EH (cell line): ENCODE measurements at regions not wholly inside any gene's neighbourhood (a gene's known extent, or its start where the extent isn't known, plus 50 kb on each side); places are given as distances from the start of the nearest gene placed in this dataset.

ENCODE experiments used
- DNase-seq: peaks from one replicate; pipeline ENCODE4 v3.0.0-alpha.2; 2015; ENCODE audit warnings: low read depth

DNA sequence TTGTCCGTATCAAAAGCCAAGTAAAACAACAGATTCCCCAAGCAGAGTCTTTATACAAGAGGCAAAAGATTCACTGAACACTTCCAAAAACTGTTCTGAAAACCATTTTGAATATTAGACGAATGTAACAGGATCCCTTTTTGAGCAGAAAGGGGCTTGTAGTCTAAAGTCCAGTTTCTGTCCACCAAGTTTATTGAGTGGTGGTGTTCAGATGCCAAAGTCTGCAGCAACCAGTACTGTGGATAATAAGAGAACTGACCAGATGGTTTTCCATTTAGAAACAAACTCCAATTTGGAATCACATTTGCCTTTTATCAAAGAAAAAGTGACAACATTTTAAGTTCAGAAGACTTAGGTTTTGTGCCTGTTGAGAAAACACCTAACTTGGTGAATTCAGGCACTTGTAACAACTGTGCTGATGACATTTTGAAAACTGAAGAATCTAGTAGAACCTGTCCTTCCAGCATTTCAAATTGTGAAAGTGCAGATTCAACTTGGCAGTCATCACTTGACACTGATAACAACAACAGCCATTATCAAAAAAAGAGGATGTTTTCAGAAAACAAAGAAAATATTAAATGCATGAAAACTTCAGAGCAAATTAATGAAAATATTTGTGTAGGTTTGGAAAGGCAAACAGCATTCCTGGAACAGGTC is 217.1 kb downstream of the CSNK2A3 start:
- DNase-seq, result no peak

DNA sequence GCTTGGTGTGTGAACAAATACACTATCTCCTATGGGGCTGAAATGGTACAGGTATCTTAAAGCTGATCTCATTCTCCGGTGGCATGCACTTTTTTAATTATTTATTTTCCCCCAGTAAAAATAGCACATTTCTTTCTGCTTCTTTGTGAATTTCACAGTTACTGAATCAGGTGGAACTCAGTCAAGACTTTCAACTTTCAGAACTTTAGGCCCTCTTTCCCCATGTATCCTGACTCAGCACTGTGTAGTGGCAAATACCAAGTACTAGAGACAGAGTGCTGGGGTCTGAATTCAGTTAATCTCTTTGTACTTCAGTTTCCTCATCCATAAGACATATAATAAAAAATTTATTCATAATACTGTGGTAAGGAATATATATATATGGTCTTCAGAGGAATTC is 223.9 kb downstream of the CSNK2A3 start:
- DNase-seq, result no peak

DNA sequence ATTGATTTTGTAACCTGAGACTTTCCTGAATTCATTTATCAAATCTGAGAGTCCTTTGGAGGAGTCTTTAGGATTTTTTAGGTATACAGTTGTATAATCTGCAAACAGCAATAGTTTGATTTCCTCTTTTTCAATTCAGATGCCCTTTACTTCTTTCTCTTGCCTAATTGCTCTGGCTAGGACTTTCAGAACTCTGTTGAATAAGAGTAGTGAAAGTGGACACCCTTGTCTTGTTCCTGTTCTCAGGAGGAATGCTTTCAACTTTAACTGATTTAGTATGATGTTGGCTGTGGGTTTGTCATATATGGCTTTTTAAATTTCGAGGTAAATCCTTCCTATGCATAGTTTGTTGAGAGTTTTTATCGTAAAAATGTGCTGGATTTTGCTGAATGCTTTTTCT is 227.4 kb downstream of the CSNK2A3 start:
- DNase-seq, result no peak

DNA sequence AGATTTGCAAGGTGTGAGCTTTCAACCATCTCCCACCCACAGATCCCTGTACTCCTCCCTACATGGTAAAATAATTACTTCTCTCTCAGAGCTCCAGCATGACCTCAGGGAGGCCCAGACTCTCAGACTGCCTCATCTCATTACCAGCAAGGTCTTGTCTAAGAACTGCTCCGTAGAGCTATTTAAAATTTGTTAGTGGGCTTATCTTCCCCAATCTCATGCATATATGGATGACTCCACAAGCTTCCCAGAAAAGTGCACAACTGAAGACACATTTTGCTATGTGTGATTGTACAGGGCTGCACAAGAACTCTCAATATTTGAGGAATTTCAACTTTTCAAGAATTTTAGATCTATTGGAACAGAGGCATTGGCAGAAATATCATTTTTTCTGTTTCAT is 230.3 kb downstream of the CSNK2A3 start:
- no peak for DNase-seq

DNA sequence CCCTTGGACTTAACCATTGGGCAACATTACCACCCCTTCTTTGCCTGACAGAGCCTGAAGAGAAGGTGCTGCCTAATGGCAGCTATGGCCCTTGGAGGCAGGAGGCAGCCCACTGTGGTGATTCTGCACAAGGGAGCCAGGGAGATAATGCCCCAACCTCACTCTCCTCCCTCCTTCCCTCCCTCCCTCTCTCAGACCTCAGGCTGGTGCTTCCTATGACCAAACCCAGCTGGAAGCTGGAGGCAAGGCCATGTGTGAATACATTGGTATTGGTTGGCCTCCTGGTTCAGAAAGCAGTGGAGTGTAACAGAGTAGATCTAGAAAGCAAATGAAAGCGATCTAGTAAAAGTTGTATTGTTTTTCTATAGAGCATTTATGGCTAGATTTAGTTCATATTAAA is 233.1 kb downstream of the CSNK2A3 start:
- no peak for DNase-seq

DNA sequence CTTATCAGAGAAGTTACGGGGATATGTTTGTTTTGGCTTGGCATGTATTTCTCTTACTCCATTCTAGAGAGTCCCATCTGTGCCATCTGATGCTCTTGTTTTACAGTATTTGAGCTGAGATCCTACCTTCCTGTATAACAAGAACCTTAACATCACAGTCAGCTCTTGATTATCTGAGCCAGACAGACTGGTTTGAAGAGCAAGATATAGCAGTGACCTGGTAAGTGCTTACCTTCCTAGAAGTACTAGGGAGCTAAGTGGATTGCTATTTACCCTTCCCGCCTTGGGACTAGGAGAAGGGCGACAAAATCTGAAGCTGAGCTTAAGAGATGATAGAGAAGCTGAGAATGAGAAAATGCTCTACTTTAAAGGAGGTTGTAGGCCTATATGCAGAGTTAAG is 235.3 kb downstream of the CSNK2A3 start:
- no peak for DNase-seq

DNA sequence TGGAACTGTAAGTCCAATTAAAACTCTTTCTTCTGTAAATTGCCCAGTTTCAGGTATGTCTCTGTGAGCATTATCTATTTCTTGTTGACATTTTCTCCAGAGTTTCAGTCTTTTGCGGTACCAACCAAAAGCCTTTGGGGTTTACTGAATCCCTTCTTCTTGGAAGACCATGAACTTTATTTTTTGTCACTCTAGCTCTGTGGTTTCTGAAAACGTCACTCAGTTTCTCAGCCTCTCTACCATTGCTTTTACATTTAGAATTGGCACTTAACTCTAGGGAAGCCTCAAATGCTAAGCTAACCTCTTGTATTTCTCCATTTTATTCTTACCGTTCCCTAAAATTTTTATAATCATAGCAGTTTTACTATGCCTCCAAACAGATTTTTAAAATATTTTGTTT is 237.6 kb downstream of the CSNK2A3 start:
- no peak for DNase-seq

DNA sequence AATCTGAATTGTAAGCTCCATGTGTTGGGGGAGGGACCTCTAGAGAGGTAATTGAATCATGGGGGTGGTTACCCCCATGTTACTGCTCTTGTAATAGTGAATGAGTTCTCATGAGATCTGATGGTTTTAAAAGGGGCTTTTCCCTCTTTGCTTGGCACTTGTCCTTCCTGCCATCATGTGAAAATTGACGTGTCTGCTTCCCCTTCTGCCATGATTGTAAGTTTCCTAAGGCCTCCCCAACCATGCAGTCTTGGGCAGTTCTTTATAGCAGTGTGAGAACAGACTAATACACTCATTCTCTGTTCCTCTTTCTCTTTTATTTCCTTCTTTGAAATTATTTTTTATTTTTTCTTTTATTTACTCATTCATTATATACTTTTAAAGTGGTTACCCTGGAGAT is 239.4 kb downstream of the CSNK2A3 start:
- no peak for DNase-seq

DNA sequence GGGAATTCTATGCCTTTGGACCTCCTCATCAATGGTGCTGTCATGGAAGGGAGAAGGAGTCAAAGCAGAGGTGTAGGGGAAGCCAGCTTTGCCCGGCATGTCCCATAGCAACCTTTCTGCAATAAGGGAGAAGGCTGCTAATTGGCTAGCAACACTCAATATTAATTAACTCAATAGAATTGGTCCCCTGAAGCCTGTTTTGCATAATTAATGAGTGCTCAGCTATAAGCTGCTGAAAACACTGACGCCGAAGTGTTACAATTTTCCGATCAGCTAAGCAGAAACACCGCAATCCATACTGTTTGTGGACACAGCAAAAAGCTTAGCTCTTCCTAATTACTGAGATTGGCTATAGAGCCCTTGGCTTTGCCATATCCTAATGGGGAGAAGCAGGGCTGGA is 245.0 kb downstream of the CSNK2A3 start:
- DNase-seq, result no peak

DNA sequence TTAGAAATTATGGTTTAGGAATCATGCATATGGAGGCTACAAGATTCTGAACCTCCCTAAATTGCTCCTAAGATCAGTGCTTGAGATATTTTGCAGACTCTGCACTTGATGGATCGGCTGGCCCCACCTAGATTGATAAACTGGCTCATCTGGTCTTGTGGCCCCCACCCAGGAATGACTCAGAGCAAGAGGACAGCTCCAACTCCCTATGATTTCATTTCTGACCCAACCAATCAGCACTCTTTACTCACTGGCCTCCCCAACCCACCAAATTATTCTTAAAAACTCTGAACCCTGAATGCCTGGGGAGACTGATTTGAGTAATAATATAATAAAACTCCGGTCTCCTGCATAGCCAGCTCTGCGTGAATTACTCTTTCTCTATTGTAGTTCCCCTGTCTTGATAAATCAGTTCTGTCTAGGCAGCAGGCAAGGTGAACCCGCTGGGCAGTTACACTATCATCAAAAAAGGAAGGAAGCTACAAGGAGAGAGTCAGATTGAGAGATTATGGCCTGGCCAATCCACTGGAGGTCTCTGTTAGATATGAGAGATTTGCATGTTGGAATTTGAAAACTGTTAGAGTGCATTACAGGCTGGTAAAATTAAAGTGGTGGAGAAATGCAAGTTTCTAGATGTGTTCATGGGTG is 245.8 kb downstream of the CSNK2A3 start:
- DNase-seq, result no peak

DNA sequence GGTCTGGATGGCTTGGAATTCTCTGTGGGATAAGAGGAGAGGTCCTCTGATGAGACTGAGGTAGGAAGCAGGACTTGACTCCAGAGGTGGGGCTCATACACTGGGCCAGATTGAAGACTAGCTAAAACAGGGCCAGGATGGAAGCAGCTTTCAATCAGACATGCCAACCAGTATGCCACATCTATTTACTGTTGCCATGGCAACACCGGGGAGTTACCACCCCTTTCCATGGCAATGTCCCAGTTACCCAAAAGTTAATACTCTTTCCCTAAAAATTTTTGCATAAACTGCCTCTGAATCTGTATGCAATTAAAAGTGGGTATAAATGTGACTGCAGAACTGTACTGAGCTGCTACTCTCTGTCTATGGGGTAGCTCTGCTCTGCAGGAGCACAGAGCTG is 247.5 kb upstream of the ZBED5 start:
- no peak for DNase-seq

DNA sequence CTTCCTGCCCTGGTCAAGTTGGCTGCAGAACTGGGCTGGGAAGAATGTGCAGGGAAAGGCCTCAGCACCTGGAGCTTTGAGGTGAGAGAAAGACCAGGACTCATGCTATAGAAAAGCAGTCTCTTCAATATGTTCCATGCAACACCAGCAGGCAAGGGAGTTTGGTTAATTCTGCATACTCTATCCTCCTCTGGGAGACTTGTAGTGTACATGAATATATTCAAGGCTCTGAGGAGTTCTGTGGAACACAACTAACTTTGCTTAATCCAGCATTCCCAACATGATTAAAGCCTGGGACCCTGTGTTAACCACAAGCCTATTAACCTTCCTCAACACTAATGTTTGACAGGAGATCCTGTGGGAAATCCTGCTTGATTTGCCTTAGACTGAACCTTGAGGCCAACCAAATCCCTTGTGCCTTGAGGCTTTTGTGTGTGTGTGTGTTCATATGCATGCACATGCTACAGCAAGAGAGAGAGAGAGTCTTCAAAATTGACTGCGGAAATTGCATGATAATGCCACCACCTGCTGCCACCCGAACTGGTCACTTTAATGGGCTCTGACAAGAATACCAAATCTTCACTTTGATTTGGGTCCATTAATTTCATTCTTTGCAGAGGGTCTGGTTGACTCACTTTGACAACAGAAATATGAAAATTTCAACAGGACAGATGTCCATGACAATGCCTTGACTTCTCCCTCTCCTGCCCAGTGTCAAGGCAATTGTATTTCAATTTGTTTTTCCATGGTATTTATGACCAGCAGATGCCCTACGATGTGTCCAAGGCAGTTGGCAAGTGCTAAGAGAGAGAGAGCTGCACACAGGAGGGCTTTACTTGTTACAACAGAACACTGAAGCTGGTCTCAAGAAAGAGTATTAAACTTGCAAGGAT is 238.2 kb upstream of the ZBED5 start:
- no peak for DNase-seq

DNA sequence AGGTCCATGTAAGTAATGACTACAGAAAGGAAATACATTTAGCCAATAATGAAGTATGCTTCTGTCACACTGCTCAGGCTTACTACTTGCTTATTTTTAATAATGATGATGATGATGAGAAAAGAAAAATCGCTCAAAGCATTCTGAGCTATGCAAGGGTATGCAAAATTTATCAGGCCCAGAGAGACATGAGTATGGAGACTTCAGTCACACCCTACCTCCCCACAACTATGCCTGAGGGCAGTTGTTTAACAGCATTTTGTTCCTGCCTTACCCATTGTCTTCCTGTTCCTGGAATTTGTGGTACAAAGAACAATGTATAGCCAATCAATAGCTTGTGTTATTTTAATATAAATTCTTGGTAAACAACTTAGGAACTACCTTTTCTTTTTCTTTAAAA is 232.6 kb upstream of the ZBED5 start:
- DNase-seq, result no peak

DNA sequence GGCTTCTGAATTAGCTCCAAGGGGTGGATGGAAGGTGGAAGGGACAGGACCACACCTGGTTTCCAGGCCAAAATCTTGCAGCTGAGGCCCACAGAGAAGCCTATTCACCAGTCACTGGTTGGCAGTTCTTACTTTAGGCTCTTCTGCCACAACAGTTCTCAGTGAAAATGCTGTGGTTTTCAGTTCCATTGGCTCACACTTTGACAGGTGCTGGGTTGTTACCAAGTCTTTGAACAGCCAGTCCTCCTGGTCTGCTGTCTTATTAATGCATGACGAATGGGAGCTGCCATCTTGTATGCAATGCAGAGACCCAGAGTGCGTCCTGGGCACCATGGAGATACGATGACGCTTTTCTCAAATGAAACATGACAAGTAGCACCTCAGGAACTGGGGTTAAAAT is 232.0 kb upstream of the ZBED5 start:
- DNase-seq, result no peak

DNA sequence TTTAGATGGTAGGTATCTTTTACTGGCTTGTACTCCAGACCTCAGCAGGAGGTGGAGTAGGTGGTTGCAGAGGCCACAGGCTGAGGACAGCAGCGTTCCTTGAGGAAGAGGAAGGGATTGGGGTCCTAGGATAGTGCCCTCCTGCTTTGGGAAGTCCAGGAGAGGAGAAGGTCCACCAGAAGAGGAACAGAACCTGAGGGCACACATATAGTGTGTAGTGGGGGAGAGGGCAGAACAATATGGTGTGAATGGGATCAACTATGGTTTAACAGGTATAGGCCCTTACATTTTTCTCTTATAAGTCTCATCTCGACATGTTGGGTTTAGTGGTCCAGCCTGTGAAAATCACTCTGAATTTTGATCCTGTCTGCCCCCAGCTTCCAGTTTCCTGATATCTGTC is 229.1 kb upstream of the ZBED5 start:
- no peak for DNase-seq

DNA sequence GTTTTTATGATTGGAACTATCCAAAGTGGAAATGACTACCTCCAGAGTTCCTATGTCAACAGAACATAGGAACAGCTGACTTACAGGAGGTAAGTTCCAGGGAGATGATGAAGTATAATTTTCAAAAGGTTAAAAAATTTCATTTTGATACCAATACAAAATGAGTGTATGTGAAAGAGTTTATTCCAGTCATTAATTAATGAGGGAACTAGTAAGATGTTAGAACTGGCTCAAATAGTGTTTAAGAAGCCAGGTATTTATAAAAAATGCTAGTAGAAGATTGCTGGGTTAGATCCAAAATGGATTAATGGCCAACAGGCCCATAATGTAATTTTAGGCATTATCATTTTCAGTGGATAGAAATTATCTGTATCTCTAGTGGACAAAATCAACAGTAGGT is 227.7 kb upstream of the ZBED5 start:
- DNase-seq, result no peak

DNA sequence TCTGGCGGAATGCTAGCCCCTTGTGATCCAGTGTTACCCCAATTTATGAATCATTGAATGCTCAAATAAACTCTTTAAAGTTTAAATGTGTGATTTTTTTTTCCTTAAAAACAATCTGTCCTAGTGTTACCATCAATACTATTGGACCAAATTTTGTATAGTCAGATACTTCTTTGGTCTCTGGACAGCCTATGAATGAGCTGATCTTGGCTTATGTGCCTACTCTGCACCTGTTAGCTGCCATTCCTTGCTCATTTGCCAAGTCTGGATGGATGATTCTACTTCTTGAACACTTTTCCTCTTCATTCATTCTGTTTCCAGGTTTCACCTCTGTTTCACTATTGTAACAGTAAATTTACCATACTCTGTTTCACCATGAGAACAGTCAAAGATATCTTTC is 226.5 kb upstream of the ZBED5 start:
- DNase-seq, result no peak

DNA sequence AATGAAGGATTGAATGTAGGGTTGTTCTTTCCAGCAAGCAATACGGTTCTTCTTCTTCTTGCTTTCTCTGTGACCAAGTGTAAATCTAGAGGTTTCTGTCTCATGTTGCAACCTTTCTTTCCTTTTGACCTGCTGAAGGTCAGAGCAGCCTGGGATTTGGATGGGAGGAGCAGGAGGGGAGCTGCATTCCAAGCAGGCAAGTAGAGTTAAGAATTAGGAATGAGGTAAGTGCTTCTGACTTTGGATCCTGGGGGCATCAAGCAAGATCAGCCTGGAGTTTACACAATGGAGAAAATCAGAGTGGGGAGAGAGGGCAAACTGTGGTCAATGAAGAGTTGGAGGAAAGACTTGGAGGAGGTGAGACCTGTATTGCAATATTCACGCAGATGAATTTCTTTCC is 225.6 kb upstream of the ZBED5 start:
- no peak for DNase-seq

DNA sequence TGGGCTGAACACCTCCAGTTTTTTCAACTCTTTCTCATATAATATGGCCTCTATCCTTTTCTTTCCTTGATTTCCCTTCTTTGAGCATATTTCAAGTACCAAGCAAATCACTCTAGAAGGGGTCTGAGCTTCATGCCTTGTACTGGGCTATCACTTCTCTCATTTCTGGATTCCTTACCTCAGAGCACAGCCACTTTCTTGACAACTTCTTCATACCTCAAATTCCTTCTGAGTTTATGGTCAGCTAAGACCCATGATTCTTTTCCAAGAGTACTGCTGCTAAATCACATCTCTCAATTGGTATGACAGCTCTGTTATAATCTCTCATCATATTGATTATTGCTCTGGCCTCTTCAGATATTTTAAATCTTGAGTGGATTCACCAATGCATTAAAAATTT is 224.8 kb upstream of the ZBED5 start:
- peak; percentile 3 for DNase-seq

DNA sequence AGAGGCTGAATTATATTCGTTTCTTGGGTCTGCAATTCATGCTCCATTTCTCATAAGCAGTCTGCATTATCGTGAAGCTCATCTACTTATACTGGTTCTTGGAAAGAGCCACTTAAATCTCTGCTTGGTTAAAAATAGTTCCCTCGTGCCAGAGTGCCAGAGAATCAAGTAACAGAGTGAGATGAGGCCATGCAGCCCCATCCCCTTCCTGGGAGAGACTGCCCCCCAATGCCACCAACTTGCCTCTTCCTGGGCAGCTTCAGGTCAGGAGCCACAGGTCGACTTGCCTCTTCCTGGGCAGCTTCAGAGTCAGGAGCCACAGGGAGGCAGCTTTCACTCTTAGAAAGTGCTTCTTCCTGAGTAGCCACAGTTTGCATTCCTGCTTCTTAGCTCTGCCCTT is 223.9 kb upstream of the ZBED5 start:
- DNase-seq, result no peak

DNA sequence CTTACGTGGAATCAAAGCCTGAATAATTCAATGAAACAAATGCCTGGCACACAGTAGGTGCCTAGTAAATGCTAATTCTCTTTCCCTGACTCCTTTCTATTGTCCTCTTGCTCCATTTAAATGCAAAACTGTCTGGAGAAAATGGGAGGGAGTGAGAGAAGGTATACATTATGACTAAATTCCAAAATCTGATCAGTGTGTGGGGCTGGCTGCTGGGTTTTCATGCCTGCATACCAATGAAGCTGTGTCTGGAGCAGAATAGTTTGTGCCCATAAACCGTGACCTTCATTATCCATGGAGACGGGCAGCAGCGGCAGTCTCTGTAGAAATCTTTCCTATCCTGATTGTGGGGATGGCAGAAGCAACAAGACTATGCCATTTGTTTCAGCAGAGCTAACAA is 223.4 kb upstream of the ZBED5 start:
- DNase-seq, result no peak

DNA sequence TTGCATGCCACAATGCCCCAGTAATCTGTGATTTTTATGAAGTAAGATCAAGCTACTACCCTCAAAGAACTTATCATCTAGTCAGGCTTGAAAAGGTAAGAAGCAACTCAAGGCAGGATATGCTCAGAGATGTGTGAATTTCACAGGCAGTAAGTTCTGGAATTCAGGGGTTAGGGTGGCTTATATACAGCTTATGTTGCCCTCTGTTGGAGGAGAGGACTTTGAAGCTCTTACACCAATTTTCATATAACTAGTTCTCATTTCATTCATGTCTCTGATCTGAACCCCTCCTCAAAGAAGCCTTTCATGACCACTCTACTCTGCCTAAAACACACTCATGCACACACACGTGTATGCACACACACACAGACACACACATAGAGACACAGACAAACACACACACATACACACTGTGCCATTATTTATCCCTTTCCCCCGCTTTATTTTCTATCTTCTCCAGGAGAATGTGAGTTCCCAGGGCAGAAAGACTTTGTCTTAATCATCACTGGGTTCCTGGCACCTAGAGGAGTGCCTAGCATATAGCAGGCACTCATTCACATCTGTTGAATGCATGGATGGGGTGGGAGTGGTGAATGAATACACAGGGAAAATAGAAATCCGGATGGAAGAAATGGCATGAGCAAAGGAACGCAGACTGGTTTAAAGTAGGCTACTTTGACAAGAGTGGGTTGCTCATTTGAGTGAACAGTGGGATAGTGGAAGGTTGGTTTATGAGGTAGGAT is 220.7 kb upstream of the ZBED5 start:
- peak; percentile 17 for DNase-seq

DNA sequence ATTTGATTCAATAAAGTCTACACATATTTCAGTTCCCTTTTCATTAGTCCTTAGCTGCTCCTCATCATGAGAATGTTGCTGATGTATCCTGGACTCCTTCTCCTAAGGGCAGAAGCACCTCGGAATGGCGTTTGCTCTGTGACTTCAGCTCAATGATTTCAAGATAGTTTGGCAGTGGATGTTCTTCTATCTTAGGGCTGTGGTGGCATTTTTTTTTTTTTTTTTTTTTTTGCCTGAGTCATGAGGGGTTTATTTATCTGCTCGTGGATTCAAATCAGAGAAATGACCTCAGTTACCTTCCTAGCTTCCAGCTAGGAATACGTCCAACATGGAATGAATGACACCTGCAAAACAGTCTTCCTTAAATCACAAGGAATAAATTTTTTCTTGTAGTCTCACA is 220.0 kb upstream of the ZBED5 start:
- no peak for DNase-seq
